Panc1 (cell line): ENCODE measurements at regions not wholly inside any gene's neighbourhood (a gene's known extent, or its start where the extent isn't known, plus 50 kb on each side); places are given as distances from the start of the nearest gene placed in this dataset.

Source experiments
- ATAC-seq: fragments of 200-7000 bp; cut with Tn5 transposase; 2 replicates; pipeline ENCODE4 v1.9.1; 2020; ENCODE audit warnings: mild to moderate bottlenecking, moderate library complexity
- BruUV-seq: library from RNA; stranded (reverse); fragments of 400-500 nt; replicated peaks from 2 replicates; lab custom pipeline; 2021; lab: Mats Ljungman, UMichigan
- CTCF ChIA-PET: fragments of 300-600 bp; sonication (Branson Sonifier 250); formaldehyde crosslinking; loops from one replicate; lab custom pipeline; 2022; ENCODE audit warnings: antibody characterized with exemption; lab: Charles Lee
- POLR2A ChIA-PET: fragments of 300-600 bp; sonication (Branson Sonifier 250); formaldehyde crosslinking; loops from one replicate; lab custom pipeline; 2022; ENCODE audit warnings: antibody characterized with exemption; lab: Charles Lee
- DNase-seq: peaks from one replicate; pipeline ENCODE4 v3.0.0-alpha.2; 2010; ENCODE audit warnings: low read depth, low spot score
- H3K27ac ChIP-seq: 2 replicates; pipeline ENCODE4 v1.5.1; 2011; ENCODE audit warnings: mild to moderate bottlenecking, low read length, inconsistent platforms
- H3K27me3 ChIP-seq: fragments of 200-500 bp; sonication (Bioruptor generic); 2 replicates; pipeline ENCODE4 v1.6.0; 2014; ENCODE audit warnings: low read length, inconsistent platforms; ENCODE audit not compliant: control insufficient read depth, insufficient read depth
- H3K36me3 ChIP-seq: fragments of 200-500 bp; sonication (Bioruptor generic); 2 replicates; pipeline ENCODE4 v1.5.1; 2014; ENCODE audit warnings: inconsistent platforms, mild to moderate bottlenecking, low read length, moderate library complexity; ENCODE audit not compliant: control insufficient read depth, insufficient read depth
- H3K4me1 ChIP-seq: 2 replicates; pipeline ENCODE4 v1.5.1; 2011; ENCODE audit warnings: inconsistent platforms, mild to moderate bottlenecking, low read length, moderate library complexity; ENCODE audit not compliant: control insufficient read depth, insufficient read depth
- H3K4me3 ChIP-seq, 2 experiments: 2 replicates each; pipeline ENCODE4 v1.5.1; 2011 to 2012; ENCODE audit warnings: low read depth in 2 of 2, low read length in 2 of 2, mild to moderate bottlenecking in 2 of 2, inconsistent platforms in 1 of 2, moderate library complexity in 1 of 2
- H3K9me3 ChIP-seq: fragments of 200-500 bp; sonication (Bioruptor generic); 2 replicates; pipeline ENCODE4 v1.5.1; 2014; ENCODE audit warnings: low read depth, mild to moderate bottlenecking, inconsistent platforms, low read length, moderate library complexity; ENCODE audit not compliant: control insufficient read depth, insufficient read depth
- CTCF ChIP-seq: fragments of 450-650 bp; IDR thresholded peaks from 2 replicates; pipeline ENCODE4 v1.5.1; 2017; ENCODE audit warnings: mild to moderate bottlenecking
- POLR2AphosphoS5 ChIP-seq: IDR thresholded peaks from 2 replicates; pipeline ENCODE4 v1.6.1; 2012; ENCODE audit warnings: mild to moderate bottlenecking, low read depth, low read length, moderate library complexity
- REST ChIP-seq, 2 experiments: IDR thresholded peaks; 2 replicates each; pipeline ENCODE4 v1.6.1; 2011 to 2012; ENCODE audit warnings: low read depth in 2 of 2, control low read depth in 1 of 2, low read length in 1 of 2, mild to moderate bottlenecking in 1 of 2, moderate library complexity in 1 of 2; ENCODE audit not compliant: insufficient read depth in 1 of 2
- SIN3A ChIP-seq: IDR thresholded peaks from 2 replicates; pipeline ENCODE4 v1.6.1; 2012; ENCODE audit warnings: low read depth, mild to moderate bottlenecking, low read length, moderate library complexity, borderline replicate concordance; ENCODE audit not compliant: insufficient read depth
- TCF7L2 ChIP-seq: IDR thresholded peaks from 2 replicates; pipeline ENCODE4 v1.6.1; 2011; ENCODE audit warnings: mild to moderate bottlenecking, low read depth, low read length, inconsistent platforms
- in situ Hi-C: cut with HindIII; loops from 2 replicates; pipeline ENCODE4 v1.10.0; 2016; ENCODE audit warnings: low sequenced_read_pairs, low pct_unique_long_range_greater_than_20kb
- intact Hi-C: fragments of 100-400 bp; cut with micrococcal nuclease; formaldehyde crosslinking; loops from one replicate; pipeline ENCODE4 v1.10.0; 2022; ENCODE audit not compliant: unreplicated experiment

GRCh38 chr13:106369858-106370257, 165.6 kb downstream of the EFNB2 start:
- ATAC-seq = no peak

GRCh38 chr13:106369091-106369490, 166.4 kb downstream of the EFNB2 start:
- H3K36me3 ChIP-seq = no peaks in the 10 kb centered on the region
- CTCF ChIA-PET = no interaction called here
- DNase-seq = no peak
- POLR2A ChIA-PET = no interaction called here
- no peaks in the 10 kb centered on the region for H3K4me1 ChIP-seq
- no peak overlapping the region for H3K4me3 ChIP-seq
- H3K27me3 ChIP-seq = no peaks in the 10 kb centered on the region
- TF ChIP-seq TCF7L2 = no peak
- TF ChIP-seq CTCF = no peak
- TF ChIP-seq REST (IDR thresholded peaks at IDR 0.05; ENCODE audit: insufficient read depth in 1 of 2, low read depth in 2 of 2, low read length in 1 of 2) = no peak
- no peak for TF ChIP-seq POLR2AphosphoS5
- TF ChIP-seq SIN3A = no peak
- H3K9me3 ChIP-seq = no peaks in the 10 kb centered on the region
- ATAC-seq = no peak
- intact Hi-C loops (no loop called here), in situ Hi-C loops (no loop called here)
- BruUV-seq = no TSS peak
- no peak overlapping the region for H3K27ac ChIP-seq

More at GRCh38 chr13:106369858-106370257, 165.6 kb downstream of the EFNB2 start:
- TF ChIP-seq TCF7L2 = no peak
- no peak for TF ChIP-seq SIN3A
- TF ChIP-seq CTCF = no peak
- no peak for TF ChIP-seq REST (IDR thresholded peaks at IDR 0.05; ENCODE audit: insufficient read depth in 1 of 2, low read depth in 2 of 2, low read length in 1 of 2)
- no peaks in the 10 kb centered on the region for H3K36me3 ChIP-seq
- no peak overlapping the region for H3K27ac ChIP-seq
- POLR2A ChIA-PET = no interaction called here
- no peaks in the 10 kb centered on the region for H3K9me3 ChIP-seq
- no TSS peak for BruUV-seq
- no peaks in the 10 kb centered on the region for H3K4me1 ChIP-seq
- CTCF ChIA-PET = no interaction called here
- no peak for DNase-seq
- H3K4me3 ChIP-seq = no peak overlapping the region
- in situ Hi-C loops = no loop called here
- intact Hi-C loops = no loop called here
- no peaks in the 10 kb centered on the region for H3K27me3 ChIP-seq
